GM18951 (cell line): ENCODE measurements at regions not wholly inside any gene's neighbourhood (a gene's known extent, or its start where the extent isn't known, plus 50 kb on each side); places are given as distances from the start of the nearest gene placed in this dataset.
"Not testable (repeated sequence)": the region's sequence is repeated elsewhere in the genome, so short reads cannot be mapped to it uniquely, and the experiment has no call there.

Experiments
- POLR2A ChIP-seq: IDR thresholded peaks from 4 replicates; pipeline ENCODE4 v1.6.1; 2011; ENCODE audit warnings: mild to moderate bottlenecking; ENCODE audit not compliant: insufficient read length, insufficient read depth; ENCODE audit errors: extremely low read depth
- in situ Hi-C: fragments of 300-500 bp; cut with MboI; formaldehyde crosslinking; loops from one replicate; pipeline ENCODE4 v1.12.0; 2022; ENCODE audit warnings: low sequenced_read_pairs, mixed read lengths, inconsistent platforms; ENCODE audit not compliant: unreplicated experiment

- TF ChIP-seq POLR2A, result peak; percentile 21
- in situ Hi-C loops, result not testable (repeated sequence)
Observed at GRCh38 chr1:187072262-187073034, 243.7 kb downstream of the PLA2G4A start.

DNA sequence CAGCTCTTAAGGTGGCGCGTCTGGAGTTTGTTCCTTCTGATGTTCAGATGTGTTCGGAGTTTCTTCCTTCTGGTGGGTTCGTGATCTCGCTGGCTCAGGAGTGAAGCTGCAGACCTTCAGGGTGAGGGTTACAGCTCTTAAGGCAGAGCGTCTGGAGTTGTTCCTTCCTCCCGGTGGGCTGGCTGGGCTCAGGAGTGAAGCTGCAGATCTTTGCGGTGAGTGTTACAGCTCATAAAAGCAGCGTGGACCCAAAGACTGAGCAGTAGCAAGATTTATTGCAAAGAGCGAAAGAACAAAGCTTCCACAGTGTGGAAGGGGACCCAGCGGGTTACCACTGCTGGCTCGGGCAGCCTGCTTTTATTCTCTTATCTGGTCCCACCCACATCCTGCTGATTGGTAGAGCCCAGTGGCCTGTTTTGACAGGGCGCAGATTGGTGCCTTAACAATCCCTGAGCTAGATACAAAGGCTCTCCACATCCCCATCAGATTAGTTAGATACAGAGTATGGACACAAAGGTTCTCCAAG lies 244.3 kb downstream of the PLA2G4A start:
- in situ Hi-C loops, result not testable (repeated sequence)
- TF ChIP-seq POLR2A, result peak; percentile 34

DNA sequence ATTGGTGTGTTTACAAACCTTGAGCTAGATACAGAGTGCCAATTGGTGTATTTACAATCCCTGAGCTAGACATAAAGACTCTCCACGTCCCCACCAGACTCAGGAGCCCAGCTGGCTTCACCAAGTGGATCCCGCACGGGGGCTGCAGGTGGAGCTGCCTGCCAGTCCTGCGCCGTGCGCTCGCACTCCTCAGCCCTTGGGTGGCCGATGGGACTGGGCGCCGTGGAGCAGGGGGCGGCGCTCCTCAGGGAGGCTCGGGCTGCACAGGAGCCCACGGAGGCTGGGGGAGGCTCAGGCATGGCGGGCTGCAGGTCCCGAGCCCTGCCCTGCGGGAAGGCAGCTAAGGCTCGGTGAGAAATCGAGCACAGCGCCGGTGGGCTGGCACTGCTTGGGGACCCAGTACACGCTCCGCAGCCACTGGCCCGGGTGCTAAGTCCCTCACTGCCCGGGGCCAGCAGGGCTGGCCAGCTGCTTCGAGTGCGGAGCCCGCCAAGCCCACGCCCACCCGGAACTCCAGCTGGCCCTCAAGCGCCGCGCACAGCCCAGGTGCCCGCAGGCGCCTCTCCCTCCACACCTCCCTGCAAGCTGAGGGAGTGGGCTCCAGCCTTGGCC lies 245.0 kb downstream of the PLA2G4A start:
- in situ Hi-C loops, result not testable (repeated sequence)

DNA sequence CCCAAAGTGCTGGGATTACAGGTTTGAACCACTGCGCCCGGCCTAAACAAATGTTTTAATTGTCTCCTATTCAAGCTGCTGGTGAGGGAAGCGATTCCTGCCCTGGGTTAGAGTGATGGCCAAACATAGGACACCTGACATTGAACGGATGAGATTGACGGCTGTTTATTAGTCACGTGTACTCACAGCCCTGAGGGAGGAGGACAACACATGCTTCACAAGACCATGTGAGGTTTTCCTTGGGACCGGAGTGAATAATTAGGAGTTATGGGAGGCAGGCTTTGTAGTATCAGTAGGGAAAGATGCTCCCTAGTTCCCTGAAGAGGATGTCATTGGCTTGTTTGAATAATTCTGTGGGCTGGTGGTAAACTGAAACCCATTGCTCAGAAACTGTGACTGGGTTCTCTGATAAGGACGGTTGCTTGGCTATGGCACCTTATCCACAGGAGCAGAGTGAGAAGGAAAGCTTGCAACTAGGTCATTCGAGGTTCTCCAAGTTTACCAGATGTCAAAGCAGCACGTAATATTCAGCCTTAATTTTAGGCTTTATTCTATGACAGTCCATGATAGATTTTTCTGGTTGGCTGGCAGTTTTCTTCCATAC lies 245.8 kb downstream of the PLA2G4A start:
- in situ Hi-C loops, result no loop called here
- TF ChIP-seq POLR2A, result no peak

DNA sequence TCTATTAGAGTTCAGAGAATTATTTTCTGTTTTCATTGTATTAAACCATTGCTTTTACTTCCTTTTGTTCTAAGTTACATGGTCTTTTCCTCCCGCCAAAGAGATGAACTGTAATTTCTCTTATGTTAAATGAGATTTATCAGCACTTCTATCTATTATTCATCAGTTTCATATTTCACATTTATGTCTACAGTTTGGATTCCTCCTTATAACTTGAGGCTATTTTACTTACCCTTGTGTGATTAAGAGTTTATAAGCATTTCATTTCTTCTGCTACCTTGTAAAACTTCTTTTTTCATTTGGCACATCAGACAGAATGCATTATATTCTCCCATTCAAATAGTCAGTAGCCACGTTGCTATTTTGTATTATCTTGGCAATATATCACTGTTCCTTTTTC lies 248.2 kb downstream of the PLA2G4A start:
- no peak for TF ChIP-seq POLR2A
- in situ Hi-C loops, result no loop called here

DNA sequence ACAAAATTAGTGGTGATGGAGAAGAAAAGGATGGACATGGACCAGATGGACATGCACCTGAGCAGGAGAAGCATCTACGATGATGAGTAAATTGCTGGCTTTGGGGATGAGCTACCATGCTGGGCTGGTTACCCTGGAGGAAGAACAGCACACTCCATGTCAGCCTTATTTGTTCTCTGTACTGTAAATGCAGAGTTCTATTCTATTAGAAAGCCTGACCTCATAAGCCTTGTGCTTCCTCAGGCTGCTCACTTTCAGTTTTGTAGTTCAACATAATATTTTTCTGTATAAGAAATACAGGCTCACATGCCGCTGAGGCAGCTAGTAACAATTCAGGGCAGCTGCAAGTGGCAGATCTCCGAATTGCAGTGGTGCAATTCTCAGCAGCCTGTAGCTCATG lies 249.6 kb downstream of the PLA2G4A start:
- in situ Hi-C loops, result no loop called here

GRCh38 chr1:187078916-187079315 lies 250.2 kb downstream of the PLA2G4A start:
- in situ Hi-C loops, result no loop called here
- TF ChIP-seq POLR2A, result no peak

More for the DNA sequence above, 249.6 kb downstream of the PLA2G4A start:
- TF ChIP-seq POLR2A, result no peak

- in situ Hi-C loops, result no loop called here
Observed at GRCh38 chr1:187079330-187079729, 250.6 kb downstream of the PLA2G4A start.

GRCh38 chr1:187091666-187092065 lies 262.9 kb downstream of the PLA2G4A start:
- no peak for TF ChIP-seq POLR2A

More at GRCh38 chr1:187079330-187079729, 250.6 kb downstream of the PLA2G4A start:
- no peak for TF ChIP-seq POLR2A

DNA sequence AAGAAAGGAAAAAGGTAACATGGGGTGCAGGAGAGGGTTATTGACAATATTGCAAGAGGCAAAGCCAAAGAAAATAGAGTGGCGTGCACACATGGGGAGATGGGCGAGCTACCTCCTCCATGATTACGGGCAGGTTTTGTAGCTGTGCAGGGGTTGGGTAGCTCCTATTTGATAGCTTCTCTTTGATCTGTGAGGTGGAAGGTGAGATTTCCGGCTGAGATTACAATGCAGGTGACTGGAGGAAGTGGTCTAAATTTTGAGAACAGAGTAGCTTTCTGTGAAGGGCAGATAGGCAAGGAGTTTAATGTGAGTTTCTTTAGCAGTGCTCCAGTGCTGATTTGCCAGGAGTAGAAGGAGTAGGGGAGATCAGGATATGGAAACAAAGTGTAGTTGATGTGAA lies 263.4 kb downstream of the PLA2G4A start:
- in situ Hi-C loops, result no loop called here
- no peak for TF ChIP-seq POLR2A

More at GRCh38 chr1:187091666-187092065, 262.9 kb downstream of the PLA2G4A start:
- in situ Hi-C loops, result no loop called here

DNA sequence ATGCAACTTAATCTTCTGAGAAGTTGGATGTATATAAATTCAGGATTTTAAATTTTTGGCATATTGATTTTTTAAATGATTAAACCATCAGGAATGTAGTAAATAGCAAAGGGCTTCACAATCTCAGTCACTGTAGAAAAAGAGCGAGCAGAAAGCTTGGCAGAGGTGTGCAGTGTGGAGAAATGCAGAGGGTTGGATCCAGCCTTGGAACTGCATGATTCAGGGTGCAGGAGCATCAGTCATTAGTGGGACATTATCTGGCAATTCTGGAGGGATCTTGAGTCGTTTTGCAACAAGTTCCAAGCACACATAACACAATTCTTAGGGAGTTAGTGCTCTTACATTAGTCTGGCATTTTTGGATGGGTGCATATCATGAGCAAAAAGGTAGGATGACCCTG lies 267.9 kb downstream of the PLA2G4A start:
- in situ Hi-C loops, result no loop called here
- no peak for TF ChIP-seq POLR2A

- TF ChIP-seq POLR2A, result no peak
- in situ Hi-C loops, result no loop called here
Observed at GRCh38 chr1:187110351-187110750, 281.6 kb downstream of the PLA2G4A start.

DNA sequence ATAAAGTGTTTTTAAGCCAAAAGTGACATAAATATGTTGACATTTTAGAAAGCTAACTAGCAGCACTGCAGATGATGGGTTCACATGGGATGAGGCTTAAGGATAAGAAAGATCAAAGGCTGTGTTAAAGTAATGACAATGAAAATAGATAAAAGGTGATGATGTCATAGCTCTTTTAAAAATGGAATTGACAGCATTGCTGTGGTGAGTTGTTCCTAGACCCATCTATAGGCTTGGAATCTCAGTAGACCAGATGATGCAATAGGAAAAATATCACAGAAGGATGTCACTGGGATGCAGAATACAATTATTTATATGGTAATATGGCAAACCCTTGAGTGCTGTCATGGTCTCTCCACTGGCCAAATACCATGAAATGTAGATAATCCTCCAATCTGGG lies 286.0 kb downstream of the PLA2G4A start:
- TF ChIP-seq POLR2A, result no peak
- in situ Hi-C loops, result no loop called here

- no peak for TF ChIP-seq POLR2A
- in situ Hi-C loops, result no loop called here
Observed at GRCh38 chr1:187121661-187122060, 292.9 kb downstream of the PLA2G4A start.

- in situ Hi-C loops, result no loop called here
Observed at GRCh38 chr1:187122566-187122965, 293.8 kb downstream of the PLA2G4A start.

More at GRCh38 chr1:187122566-187122965, 293.8 kb downstream of the PLA2G4A start:
- no peak for TF ChIP-seq POLR2A
